Neural progenitor cell (in vitro differentiated cells): ENCODE measurements at regions not wholly inside any gene's neighbourhood (a gene's known extent, or its start where the extent isn't known, plus 50 kb on each side); places are given as distances from the start of the nearest gene placed in this dataset.

Experiments used
- EZH2 ChIP-seq: fragments of 200-600 bp; sonication (generic); IDR thresholded peaks from 2 replicates; pipeline ENCODE4 v1.6.1; 2017; ENCODE audit warnings: antibody characterized with exemption, mild to moderate bottlenecking, moderate library complexity
- EZH2phosphoT487 ChIP-seq: fragments of 200-600 bp; sonication (generic); IDR thresholded peaks from 2 replicates; pipeline ENCODE4 v1.6.1; 2017; ENCODE audit warnings: antibody characterized with exemption
- TF ChIP-seq, protein P1 (sequence below): fragments of 200-600 bp; sonication (generic); IDR thresholded peaks from 2 replicates; pipeline ENCODE4 v1.5.1; 2017; ENCODE audit warnings: antibody characterized with exemption, mild to moderate bottlenecking

DNA sequence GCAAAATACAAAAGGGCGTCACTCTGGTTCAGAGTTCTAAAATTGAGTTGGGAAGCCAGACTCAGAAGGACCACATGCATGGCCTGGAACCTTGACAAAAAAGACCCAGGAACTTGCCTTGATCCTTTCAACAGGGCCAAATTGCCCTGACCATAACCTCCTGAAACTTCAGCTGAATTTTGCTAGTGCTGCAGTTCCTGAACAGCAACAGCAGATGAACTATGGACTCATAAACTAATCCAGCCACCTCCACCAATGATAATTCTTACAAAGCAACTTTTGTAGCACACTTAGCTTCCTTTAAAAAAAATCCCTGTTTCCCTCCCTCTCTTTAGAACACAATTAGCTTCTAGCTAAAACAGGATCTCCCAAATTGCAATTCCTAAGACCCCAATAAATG is 155.9 kb downstream of the MAT2B start:
- TF ChIP-seq, protein P1, sequence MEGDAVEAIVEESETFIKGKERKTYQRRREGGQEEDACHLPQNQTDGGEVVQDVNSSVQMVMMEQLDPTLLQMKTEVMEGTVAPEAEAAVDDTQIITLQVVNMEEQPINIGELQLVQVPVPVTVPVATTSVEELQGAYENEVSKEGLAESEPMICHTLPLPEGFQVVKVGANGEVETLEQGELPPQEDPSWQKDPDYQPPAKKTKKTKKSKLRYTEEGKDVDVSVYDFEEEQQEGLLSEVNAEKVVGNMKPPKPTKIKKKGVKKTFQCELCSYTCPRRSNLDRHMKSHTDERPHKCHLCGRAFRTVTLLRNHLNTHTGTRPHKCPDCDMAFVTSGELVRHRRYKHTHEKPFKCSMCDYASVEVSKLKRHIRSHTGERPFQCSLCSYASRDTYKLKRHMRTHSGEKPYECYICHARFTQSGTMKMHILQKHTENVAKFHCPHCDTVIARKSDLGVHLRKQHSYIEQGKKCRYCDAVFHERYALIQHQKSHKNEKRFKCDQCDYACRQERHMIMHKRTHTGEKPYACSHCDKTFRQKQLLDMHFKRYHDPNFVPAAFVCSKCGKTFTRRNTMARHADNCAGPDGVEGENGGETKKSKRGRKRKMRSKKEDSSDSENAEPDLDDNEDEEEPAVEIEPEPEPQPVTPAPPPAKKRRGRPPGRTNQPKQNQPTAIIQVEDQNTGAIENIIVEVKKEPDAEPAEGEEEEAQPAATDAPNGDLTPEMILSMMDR: no peak
- TF ChIP-seq EZH2phosphoT487 (no peak), EZH2 (no peak)
